Thymus (tissue), 11 donors: ENCODE measurements at regions not wholly inside any gene's neighbourhood (a gene's known extent, or its start where the extent isn't known, plus 50 kb on each side); places are given as distances from the start of the nearest gene placed in this dataset.
"Not testable (repeated sequence)": the region's sequence is repeated elsewhere in the genome, so short reads cannot be mapped to it uniquely, and the experiment has no call there.

Experiments
- DNase-seq, 9 donors: peaks; one replicate each; pipeline ENCODE4 v3.0.0-alpha.2; 2013; ENCODE audit warnings: low spot score in 9 of 9, low read depth in 6 of 9, missing footprints in 1 of 9
- H3K27ac ChIP-seq, 2 donors: one replicate each; pipeline ENCODE4 v1.5.1; 2013; ENCODE audit warnings: control low read depth in 1 of 2, low read depth in 1 of 2, low read length in 1 of 2, mild to moderate bottlenecking in 1 of 2, moderate library complexity in 1 of 2
- H3K27me3 ChIP-seq, 2 donors: one replicate each; pipeline ENCODE4 v1.5.1; 2013; ENCODE audit warnings: low read length in 1 of 2; ENCODE audit not compliant: control insufficient read depth in 2 of 2, insufficient read depth in 1 of 2
- H3K36me3 ChIP-seq, 2 donors: one replicate each; pipeline ENCODE4 v1.5.1; 2013; ENCODE audit warnings: low read length in 1 of 2, mild to moderate bottlenecking in 1 of 2, moderate library complexity in 1 of 2; ENCODE audit not compliant: control insufficient read depth in 2 of 2, insufficient read depth in 2 of 2
- H3K4me1 ChIP-seq, 2 donors: one replicate each; pipeline ENCODE4 v1.5.1; 2013; ENCODE audit warnings: low read length in 2 of 2; ENCODE audit not compliant: control insufficient read depth in 2 of 2, insufficient read depth in 2 of 2
- H3K4me3 ChIP-seq, 2 donors: one replicate each; pipeline ENCODE4 v1.5.1; 2013; ENCODE audit warnings: low read length in 2 of 2, control low read depth in 1 of 2, mild to moderate bottlenecking in 1 of 2
- H3K9me3 ChIP-seq, 2 donors: one replicate each; pipeline ENCODE4 v1.5.1; 2013; ENCODE audit warnings: low read length in 1 of 2, mild to moderate bottlenecking in 1 of 2; ENCODE audit not compliant: control insufficient read depth in 2 of 2, insufficient read depth in 1 of 2
- WGBS: extraction: QIAGEN DNeasy Blood & Tissue Kit; methylation state at CpG from one replicate; pipeline ENCODE4 v1.1.7; 2013; 5-methylcytosine and 5-hydroxymethylcytosine counted together
- donor health status: healthy.

DNA sequence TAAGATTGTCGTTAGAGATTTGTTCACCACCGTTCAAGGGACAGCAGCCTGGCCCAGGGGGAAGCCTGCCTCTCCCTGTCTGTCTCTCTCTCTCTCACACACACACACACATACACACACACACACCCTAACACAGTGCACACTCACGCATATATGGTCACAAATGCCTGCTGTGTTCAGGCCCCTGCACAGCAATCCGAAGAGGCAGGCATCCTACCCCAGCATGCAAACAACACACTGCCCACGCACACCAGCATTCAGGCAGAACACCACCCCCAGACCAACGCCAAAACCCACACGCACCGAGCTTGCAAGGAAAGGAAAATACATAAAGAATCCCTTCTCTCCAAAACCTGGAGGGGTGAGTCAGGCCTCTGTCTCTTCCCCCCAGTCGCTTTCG lies 111.6 kb upstream of the FOXD4L5 start:
- H3K27ac ChIP-seq, DNase-seq, H3K4me3 ChIP-seq, H3K36me3 ChIP-seq, H3K9me3 ChIP-seq, H3K27me3 ChIP-seq, H3K4me1 ChIP-seq: not testable (repeated sequence)
- 75% methylated on average over 10 of the region's 10 CpGs for WGBS

DNA sequence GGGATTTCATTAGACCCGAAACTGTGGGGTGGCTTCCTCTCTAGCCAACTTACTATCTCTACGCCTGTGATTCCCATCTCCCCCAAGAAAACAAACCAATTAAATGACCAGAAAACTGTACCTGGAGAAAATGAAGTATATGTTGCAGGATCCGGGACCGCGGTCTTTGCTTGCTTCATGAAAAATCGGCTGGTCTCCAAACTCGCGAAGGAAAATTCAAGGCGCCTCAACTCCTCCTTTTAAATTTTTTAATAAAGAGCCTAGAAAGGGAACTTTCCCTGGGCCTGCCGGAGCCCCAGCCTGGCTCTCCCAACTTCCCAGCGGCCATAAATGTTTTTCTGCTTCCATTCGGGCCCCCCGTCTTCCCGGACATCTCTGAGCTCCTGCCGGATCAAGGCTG lies 110.8 kb upstream of the FOXD4L5 start:
- H3K9me3 ChIP-seq, H3K4me3 ChIP-seq, H3K27me3 ChIP-seq, DNase-seq, H3K4me1 ChIP-seq, H3K27ac ChIP-seq, H3K36me3 ChIP-seq: not testable (repeated sequence)
- WGBS = 93% methylated on average over 12 of the region's 15 CpGs

DNA sequence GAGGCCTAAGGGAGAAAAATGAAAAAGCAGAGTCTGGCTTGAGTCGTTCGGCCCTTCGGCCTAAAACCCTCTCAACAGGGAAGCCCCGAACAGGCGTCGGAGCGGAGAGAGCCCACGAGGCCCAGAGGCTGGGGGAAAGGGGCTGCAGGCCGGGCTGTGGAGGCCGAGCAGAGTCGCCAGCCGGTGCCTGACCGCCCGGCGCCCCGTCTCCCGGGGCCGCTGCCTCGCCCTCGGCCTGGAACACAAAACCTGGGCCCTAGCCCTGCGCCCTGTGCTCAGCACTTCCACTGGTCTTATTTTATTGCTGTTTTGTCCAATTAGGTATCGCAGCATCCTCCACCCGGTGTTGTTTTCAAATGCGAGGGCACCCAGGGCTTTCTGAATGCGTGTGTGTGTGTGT lies 110.1 kb upstream of the FOXD4L5 start:
- not testable (repeated sequence) for H3K27ac ChIP-seq, H3K27me3 ChIP-seq, H3K9me3 ChIP-seq, DNase-seq, H3K36me3 ChIP-seq, H3K4me1 ChIP-seq, H3K4me3 ChIP-seq
- WGBS = 85% methylated on average over 20 of the region's 25 CpGs

DNA sequence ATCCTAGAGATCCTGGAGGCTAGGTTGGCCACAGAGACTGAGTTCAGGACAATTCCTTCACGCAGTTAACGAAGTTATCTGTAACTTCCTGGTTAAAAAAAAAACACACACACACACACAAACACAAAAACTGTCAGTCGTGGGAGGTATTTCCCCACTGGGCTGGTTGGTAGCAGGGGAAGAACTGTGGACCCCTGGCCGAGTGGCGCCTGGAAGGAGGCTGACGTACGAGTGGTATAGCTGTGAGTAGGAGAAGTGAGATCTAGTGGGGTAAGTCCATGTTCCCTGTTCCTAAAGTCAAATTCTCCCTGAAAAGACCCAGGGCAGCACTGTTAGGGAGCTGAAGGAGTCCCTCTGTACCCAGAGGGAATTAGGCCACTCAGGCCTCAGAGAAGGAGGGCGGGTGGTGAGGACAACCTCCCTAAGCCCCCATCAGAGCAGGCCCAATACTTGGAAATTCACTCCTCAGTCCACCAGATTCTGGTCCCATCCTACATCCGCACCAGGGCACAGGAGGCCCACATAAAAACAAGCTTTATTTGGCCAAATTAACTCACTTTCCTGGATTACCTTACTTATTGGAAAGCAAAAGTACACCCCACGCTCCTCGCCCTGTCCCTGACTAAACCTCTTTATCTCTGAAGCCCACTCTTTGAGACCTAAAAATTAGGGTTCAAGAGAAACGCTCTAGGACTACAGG lies 108.3 kb upstream of the FOXD4L5 start:
- H3K36me3 ChIP-seq, H3K27me3 ChIP-seq, H3K4me3 ChIP-seq, H3K4me1 ChIP-seq, H3K27ac ChIP-seq, DNase-seq, H3K9me3 ChIP-seq: not testable (repeated sequence)
- WGBS = 85% methylated on average over 12 of the region's 12 CpGs

DNA sequence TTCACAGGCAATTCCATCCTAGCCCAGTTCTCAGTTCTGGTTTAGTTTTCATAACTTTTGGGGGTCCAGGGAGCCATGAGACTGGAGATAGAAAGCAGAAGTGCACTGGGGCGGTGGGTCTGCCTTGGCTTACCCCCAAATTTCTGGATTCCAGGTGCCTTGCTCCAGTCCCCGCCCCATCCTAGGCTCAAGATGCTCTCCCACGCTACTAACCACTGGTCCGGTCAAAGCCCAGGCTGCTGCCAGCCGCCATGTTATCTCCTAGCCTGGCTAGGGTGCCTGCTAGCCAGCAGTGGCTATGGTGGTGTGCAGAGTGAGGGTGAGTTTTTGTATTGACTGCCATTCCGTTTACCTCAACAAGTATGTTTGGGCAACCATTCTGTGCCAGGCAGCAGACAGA lies 107.6 kb upstream of the FOXD4L5 start:
- H3K9me3 ChIP-seq, DNase-seq, H3K4me3 ChIP-seq, H3K27ac ChIP-seq, H3K27me3 ChIP-seq, H3K36me3 ChIP-seq, H3K4me1 ChIP-seq: not testable (repeated sequence)
- WGBS = 71% methylated on average over 5 of the region's 6 CpGs

DNA sequence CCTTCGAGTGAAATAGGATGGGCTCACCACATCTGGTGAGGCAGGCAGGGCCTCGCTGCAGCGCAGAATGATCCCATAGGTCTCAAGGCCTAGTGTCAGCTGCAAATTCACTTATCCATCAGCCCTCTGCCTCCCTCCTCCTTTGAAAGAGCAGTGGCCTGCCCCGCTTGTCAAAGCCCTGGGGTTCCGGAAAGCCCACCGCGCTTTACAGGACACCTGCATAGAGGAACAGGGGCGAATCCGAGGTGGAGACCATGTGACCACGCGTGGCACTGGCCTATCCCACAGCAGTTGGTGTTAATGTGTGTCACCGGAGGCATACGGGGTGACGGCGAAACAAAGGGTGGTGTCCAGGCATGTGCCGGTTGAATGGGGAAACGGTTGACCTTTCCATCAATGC lies 104.7 kb upstream of the FOXD4L5 start:
- not testable (repeated sequence) for H3K4me3 ChIP-seq, DNase-seq, H3K9me3 ChIP-seq, H3K27me3 ChIP-seq, H3K4me1 ChIP-seq, H3K27ac ChIP-seq, H3K36me3 ChIP-seq
- WGBS = 95% methylated on average over 17 of the region's 17 CpGs

DNA sequence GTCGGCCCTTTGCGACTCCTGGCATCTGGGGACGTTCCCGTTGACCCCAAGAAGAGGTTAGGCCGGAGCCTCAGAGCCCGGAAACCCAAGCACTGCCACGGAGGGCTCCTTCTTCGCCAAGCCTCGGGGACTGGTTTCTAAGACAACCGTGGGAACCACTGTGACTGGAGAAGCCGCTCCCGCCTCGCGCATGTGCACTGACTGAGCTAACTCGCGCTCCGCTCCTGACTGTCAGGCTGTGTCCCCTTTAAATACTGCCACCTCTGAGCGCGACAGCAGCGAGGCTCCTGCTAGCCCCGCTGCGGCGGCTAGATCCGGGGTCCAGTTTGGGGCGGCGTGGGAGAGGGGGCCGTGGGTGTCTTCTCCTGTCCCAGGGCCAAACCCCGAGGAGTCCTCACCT lies 104.2 kb upstream of the FOXD4L5 start:
- DNase-seq, H3K36me3 ChIP-seq, H3K9me3 ChIP-seq, H3K27ac ChIP-seq, H3K4me1 ChIP-seq, H3K27me3 ChIP-seq, H3K4me3 ChIP-seq: not testable (repeated sequence)
- 94% methylated on average over 28 of the region's 28 CpGs for WGBS

DNA sequence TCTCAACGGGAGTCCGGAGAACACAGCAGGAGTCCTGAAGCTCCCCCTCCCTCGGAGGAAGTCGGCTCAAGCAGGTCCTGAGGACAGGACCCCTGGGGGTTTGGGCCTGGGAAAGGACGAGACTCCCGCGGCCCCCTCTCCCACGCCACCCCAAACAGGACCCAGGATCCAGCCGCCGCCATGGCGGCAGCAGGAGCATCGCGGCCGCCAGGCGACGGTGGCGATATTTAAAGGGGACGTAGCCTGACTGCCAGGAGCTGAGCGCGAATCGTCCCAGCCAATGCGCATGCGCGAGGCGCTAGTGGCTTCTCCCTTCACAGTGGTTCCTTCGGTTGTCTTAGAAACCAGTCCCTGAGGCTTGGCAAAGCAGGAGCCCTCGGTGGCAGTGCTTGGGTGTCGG lies 101.7 kb upstream of the FOXD4L5 start:
- H3K4me1 ChIP-seq, H3K9me3 ChIP-seq, H3K27ac ChIP-seq, H3K27me3 ChIP-seq, H3K36me3 ChIP-seq: not testable (repeated sequence)
- peak overlapping the region in 1 of 2 donors; percentile 37 for H3K4me3 ChIP-seq
- 64% methylated on average over 28 of the region's 28 CpGs for WGBS
- DNase-seq = peak; percentile 9 to 84 (median 48)

DNA sequence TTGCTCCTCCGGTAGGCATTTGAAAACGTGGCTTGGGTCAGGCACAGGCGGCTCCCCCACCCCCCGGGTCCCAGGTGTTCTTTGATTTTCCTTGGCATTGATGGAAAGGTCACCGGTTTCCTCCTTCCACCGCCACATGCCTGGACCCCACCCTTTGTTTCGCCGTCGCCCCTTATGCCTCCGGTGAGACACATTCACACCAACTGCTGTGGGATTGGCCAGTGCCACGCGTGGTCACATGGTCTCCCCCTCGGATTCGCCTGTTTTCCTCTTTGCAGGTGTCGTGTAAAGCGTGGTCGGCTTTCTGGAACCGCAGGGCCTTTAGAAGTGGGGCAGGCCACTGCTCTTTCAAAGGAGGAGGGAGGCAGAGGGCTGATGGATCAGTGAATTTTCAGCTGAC lies 101.2 kb upstream of the FOXD4L5 start:
- H3K36me3 ChIP-seq, H3K4me3 ChIP-seq, H3K9me3 ChIP-seq, H3K27me3 ChIP-seq, DNase-seq, H3K4me1 ChIP-seq, H3K27ac ChIP-seq: not testable (repeated sequence)
- WGBS = 73% methylated on average over 18 of the region's 18 CpGs

DNA sequence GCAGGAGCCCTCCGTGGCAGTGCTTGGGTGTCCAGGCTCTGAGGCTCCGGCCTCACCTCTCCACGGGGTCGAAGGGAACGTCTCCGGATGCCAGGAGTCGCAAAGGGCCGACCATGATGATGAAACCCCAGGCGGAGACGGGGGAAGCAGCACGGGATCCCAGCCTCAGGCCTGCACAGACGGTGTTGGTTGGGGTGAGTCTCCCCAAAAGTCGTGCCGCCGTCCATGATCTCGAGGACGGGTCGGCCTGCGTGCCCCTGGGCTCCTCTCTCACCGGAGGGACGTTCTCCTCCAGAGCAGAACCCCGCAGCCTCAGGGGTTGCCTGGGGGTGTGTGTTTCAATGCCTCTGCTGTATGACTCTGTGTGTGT lies 100.6 kb upstream of the FOXD4L5 start:
- DNase-seq, H3K4me3 ChIP-seq, H3K27me3 ChIP-seq, H3K27ac ChIP-seq, H3K4me1 ChIP-seq, H3K36me3 ChIP-seq, H3K9me3 ChIP-seq: not testable (repeated sequence)
- whole genome bisulfite sequencing = 75% methylated on average over 22 of the region's 22 CpGs
